Trophoblast cell (in vitro differentiated cells and primary cell): ENCODE measurements at regions not wholly inside any gene's neighbourhood (a gene's known extent, or its start where the extent isn't known, plus 50 kb on each side); places are given as distances from the start of the nearest gene placed in this dataset.

Source experiments
- DNase-seq, 2 donors: peaks; one replicate each; pipeline ENCODE4 v3.0.0-alpha.2; 2016
- H2AFZ ChIP-seq: 2 replicates; pipeline ENCODE4 v1.6.1; 2013; ENCODE audit warnings: low read length, moderate library complexity, mild to moderate bottlenecking; ENCODE audit not compliant: insufficient read depth, poor library complexity
- H2AK5ac ChIP-seq: 2 replicates; pipeline ENCODE4 v1.6.1; 2013; ENCODE audit warnings: mild to moderate bottlenecking, low read length
- H2BK120ac ChIP-seq: 2 replicates; pipeline ENCODE4 v1.6.1; 2013; ENCODE audit warnings: low read length, mild to moderate bottlenecking, moderate library complexity; ENCODE audit not compliant: insufficient read depth, poor library complexity
- H2BK12ac ChIP-seq: 2 replicates; pipeline ENCODE4 v1.6.1; 2013; ENCODE audit warnings: mild to moderate bottlenecking, low read length, moderate library complexity
- H2BK5ac ChIP-seq: 2 replicates; pipeline ENCODE4 v1.6.1; 2013; ENCODE audit warnings: low read length, low read depth, moderate library complexity, mild to moderate bottlenecking; ENCODE audit not compliant: poor library complexity
- H3K14ac ChIP-seq: 2 replicates; pipeline ENCODE4 v1.6.1; 2013; ENCODE audit warnings: mild to moderate bottlenecking, low read length
- H3K18ac ChIP-seq: 2 replicates; pipeline ENCODE4 v1.6.1; 2013; ENCODE audit warnings: mild to moderate bottlenecking, low read length
- H3K23ac ChIP-seq: 2 replicates; pipeline ENCODE4 v1.6.1; 2013; ENCODE audit warnings: low read length
- H3K27ac ChIP-seq: 2 replicates; pipeline ENCODE4 v1.5.1; 2013; ENCODE audit warnings: low read depth, mild to moderate bottlenecking, inconsistent platforms, low read length, moderate library complexity
- H3K27me3 ChIP-seq: 2 replicates; pipeline ENCODE4 v1.6.1; 2013; ENCODE audit warnings: inconsistent platforms, mild to moderate bottlenecking, low read length, moderate library complexity; ENCODE audit not compliant: insufficient read depth
- H3K36me3 ChIP-seq, 2 experiments: 1 replicate in 1 of 2; 2 replicates in 1 of 2; pipeline ENCODE4 v1.6.1; 2013; ENCODE audit warnings: low read length in 2 of 2, mild to moderate bottlenecking in 2 of 2, moderate library complexity in 1 of 2; ENCODE audit not compliant: insufficient read depth in 2 of 2, control insufficient read depth in 1 of 2
- H3K4ac ChIP-seq: 2 replicates; pipeline ENCODE4 v1.6.1; 2013; ENCODE audit warnings: low read depth, mild to moderate bottlenecking, low read length, moderate library complexity
- H3K4me1 ChIP-seq, 2 experiments: 1 replicate in 1 of 2; 2 replicates in 1 of 2; pipeline ENCODE4 v1.6.1; 2013; ENCODE audit warnings: low read length in 2 of 2, mild to moderate bottlenecking in 2 of 2, moderate library complexity in 1 of 2; ENCODE audit not compliant: insufficient read depth in 2 of 2, control insufficient read depth in 1 of 2
- H3K4me2 ChIP-seq: 2 replicates; pipeline ENCODE4 v1.6.1; 2013; ENCODE audit warnings: inconsistent platforms, mild to moderate bottlenecking, low read length, moderate library complexity
- H3K4me3 ChIP-seq: 2 replicates; pipeline ENCODE4 v1.5.1; 2013; ENCODE audit warnings: mild to moderate bottlenecking, low read depth, low read length, inconsistent platforms
- H3K79me1 ChIP-seq: one replicate; pipeline ENCODE4 v1.6.1; 2013; ENCODE audit warnings: low read length
- H3K79me2 ChIP-seq: 2 replicates; pipeline ENCODE4 v1.6.1; 2013; ENCODE audit warnings: low read length, mild to moderate bottlenecking; ENCODE audit not compliant: control insufficient read depth, insufficient read depth, poor library complexity
- H3K9ac ChIP-seq: 2 replicates; pipeline ENCODE4 v1.6.1; 2013; ENCODE audit warnings: mild to moderate bottlenecking, low read length
- H3K9me3 ChIP-seq: 2 replicates; pipeline ENCODE4 v1.6.1; 2013; ENCODE audit warnings: low read depth, mild to moderate bottlenecking, control low read depth, inconsistent platforms, low read length; ENCODE audit not compliant: insufficient read depth
- H4K12ac ChIP-seq: 2 replicates; pipeline ENCODE4 v1.6.1; 2013; ENCODE audit warnings: low read depth, mild to moderate bottlenecking, low read length, moderate library complexity
- H4K8ac ChIP-seq: 2 replicates; pipeline ENCODE4 v1.6.1; 2013; ENCODE audit warnings: low read depth, mild to moderate bottlenecking, low read length, moderate library complexity
- H4K91ac ChIP-seq: one replicate; pipeline ENCODE4 v1.6.1; 2013; ENCODE audit warnings: low read depth, mild to moderate bottlenecking, low read length, moderate library complexity
- WGBS: extraction: QIAGEN DNeasy Blood & Tissue Kit; methylation state at CpG from one replicate; pipeline ENCODE4 v1.1.7; 2013; ENCODE audit warnings: missing lambda C conversion rate; ENCODE audit not compliant: insufficient read length, insufficient coverage; ENCODE audit errors: extremely low coverage; 5-methylcytosine and 5-hydroxymethylcytosine counted together

- Histone ChIP-seq H3K9me3 (no peaks in the 10 kb centered on the region), H2BK12ac (no peak overlapping the region), H4K8ac (no peak overlapping the region), H4K91ac (no peak overlapping the region), H2BK5ac (no peak overlapping the region), H3K4ac (no peak overlapping the region), H3K79me1 (no peaks in the 10 kb centered on the region), H3K9ac (no peak overlapping the region), H3K27ac (no peak overlapping the region), H3K36me3 (no peaks in the 10 kb centered on the region), H2AFZ (no peak overlapping the region), H2AK5ac (no peak overlapping the region), H3K27me3 (no peaks in the 10 kb centered on the region), H4K12ac (no peak overlapping the region), H3K79me2 (no peaks in the 10 kb centered on the region), H2BK120ac (no peak overlapping the region), H3K14ac (no peak overlapping the region), H3K4me3 (no peak overlapping the region), H3K23ac (no peak overlapping the region), H3K4me1 (no peaks in the 10 kb centered on the region), H3K18ac (no peak overlapping the region), H3K4me2 (no peak overlapping the region)
- DNase-seq, result no peak
- WGBS, result no CpG with 5 or more reads among the region's 6 CpGs
Measured at GRCh38 chr13:31853643-31854326, 114.5 kb downstream of the RXFP2 start.

- Histone ChIP-seq H3K4me2 (no peak overlapping the region), H3K36me3 (no peaks in the 10 kb centered on the region), H4K91ac (no peak overlapping the region), H4K12ac (no peak overlapping the region), H2BK12ac (no peak overlapping the region), H4K8ac (no peak overlapping the region), H3K4me3 (no peak overlapping the region), H3K9ac (no peak overlapping the region), H3K27ac (no peak overlapping the region), H3K18ac (no peak overlapping the region), H3K4me1 (no peaks in the 10 kb centered on the region), H2AFZ (no peak overlapping the region), H3K14ac (no peak overlapping the region), H2BK5ac (no peak overlapping the region), H2AK5ac (no peak overlapping the region), H3K4ac (no peak overlapping the region), H3K27me3 (no peaks in the 10 kb centered on the region), H3K79me2 (no peaks in the 10 kb centered on the region), H3K79me1 (no peaks in the 10 kb centered on the region), H2BK120ac (no peak overlapping the region), H3K23ac (no peak overlapping the region), H3K9me3 (no peaks in the 10 kb centered on the region)
- no CpG with 5 or more reads among the region's 5 CpGs for WGBS
- no peak for DNase-seq
Measured at GRCh38 chr13:31859571-31859970, 120.2 kb downstream of the RXFP2 start.

- H3K79me1 ChIP-seq, result no peaks in the 10 kb centered on the region
- H3K27me3 ChIP-seq, result no peaks in the 10 kb centered on the region
- DNase-seq, result no peak
- WGBS, result no CpG with 5 or more reads among the region's 5 CpGs
- H3K4me2 ChIP-seq, result no peak overlapping the region
- no peaks in the 10 kb centered on the region for H3K36me3 ChIP-seq
- H3K9ac ChIP-seq, result no peak overlapping the region
- no peak overlapping the region for H3K18ac ChIP-seq
- H2BK5ac ChIP-seq, result no peak overlapping the region
- no peak overlapping the region for H3K4ac ChIP-seq
- H3K23ac ChIP-seq, result no peak overlapping the region
- no peak overlapping the region for H4K91ac ChIP-seq
- no peak overlapping the region for H2BK12ac ChIP-seq
- H3K14ac ChIP-seq, result no peak overlapping the region
- H4K8ac ChIP-seq, result no peak overlapping the region
- no peak overlapping the region for H3K27ac ChIP-seq
- H4K12ac ChIP-seq, result no peak overlapping the region
- H3K79me2 ChIP-seq, result no peaks in the 10 kb centered on the region
- H3K4me3 ChIP-seq, result no peak overlapping the region
- H3K4me1 ChIP-seq, result no peaks in the 10 kb centered on the region
- no peak overlapping the region for H2AFZ ChIP-seq
- no peaks in the 10 kb centered on the region for H3K9me3 ChIP-seq
- no peak overlapping the region for H2AK5ac ChIP-seq
- no peak overlapping the region for H2BK120ac ChIP-seq
Measured at GRCh38 chr13:31860002-31860401, 120.7 kb downstream of the RXFP2 start.

GRCh38 chr13:31862828-31863227, 123.5 kb downstream of the RXFP2 start:
- H3K4me1 ChIP-seq, result no peaks in the 10 kb centered on the region
- H3K9me3 ChIP-seq, result no peaks in the 10 kb centered on the region
- H2BK12ac ChIP-seq, result no peak overlapping the region
- H3K14ac ChIP-seq, result no peak overlapping the region
- H3K79me1 ChIP-seq, result no peaks in the 10 kb centered on the region
- H3K27me3 ChIP-seq, result no peaks in the 10 kb centered on the region
- no peak overlapping the region for H2AFZ ChIP-seq
- no peak overlapping the region for H4K8ac ChIP-seq
- H4K12ac ChIP-seq, result no peak overlapping the region
- no peak overlapping the region for H3K18ac ChIP-seq
- no peaks in the 10 kb centered on the region for H3K36me3 ChIP-seq
- no peak overlapping the region for H2BK120ac ChIP-seq
- H3K4me3 ChIP-seq, result no peak overlapping the region
- no peak overlapping the region for H3K23ac ChIP-seq
- H4K91ac ChIP-seq, result no peak overlapping the region
- DNase-seq, result no peak
- H3K4me2 ChIP-seq, result no peak overlapping the region
- H3K9ac ChIP-seq, result no peak overlapping the region
- H3K27ac ChIP-seq, result no peak overlapping the region
- H3K79me2 ChIP-seq, result no peaks in the 10 kb centered on the region
- no CpG with 5 or more reads among the region's 3 CpGs for WGBS
- H3K4ac ChIP-seq, result no peak overlapping the region
- H2AK5ac ChIP-seq, result no peak overlapping the region
- H2BK5ac ChIP-seq, result no peak overlapping the region
